ENCODE measurements at regions not wholly inside any gene's neighbourhood (a gene's known extent, or its start where the extent isn't known, plus 50 kb on each side); places are given as distances from the start of the nearest gene placed in this dataset.

DNA sequence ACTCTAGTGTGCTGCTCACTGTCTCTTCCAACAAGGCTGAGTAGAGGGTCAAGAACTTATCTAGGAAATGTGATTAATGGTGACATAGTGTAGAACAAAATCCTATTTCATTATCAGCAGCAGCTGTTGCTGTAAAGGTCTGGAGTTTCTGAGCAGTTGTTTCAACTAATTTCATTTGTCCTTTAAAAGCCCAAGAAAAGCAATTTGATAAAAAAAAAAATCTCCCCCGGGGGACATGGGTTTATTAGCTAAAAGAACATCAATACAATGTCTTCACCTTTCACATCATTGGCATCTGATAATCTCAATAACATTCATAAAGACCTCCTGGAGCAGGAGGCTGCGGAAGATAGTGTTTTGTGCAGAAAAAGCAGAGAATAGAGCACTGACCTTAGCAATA lies 468.1 kb downstream of the KCTD16 start:
- Histone ChIP-seq H3K36me3 (ENCODE audit: insufficient read depth, low read length) (no peaks in the 10 kb centered on the region), H3K9ac (ENCODE audit: low read length) (no peak overlapping the region), H3K4me3 (ENCODE audit: low read depth, low read length, poor library complexity, severe bottlenecking) (no peak overlapping the region), H4K20me1 (ENCODE audit: insufficient read depth, low read length) (no peaks in the 10 kb centered on the region), H3K4me1 (ENCODE audit: insufficient read depth, low read length, severe bottlenecking) (no peaks in the 10 kb centered on the region), H3K9me3 (ENCODE audit: low read length) (no peaks in the 10 kb centered on the region), H3K27ac (ENCODE audit: low read depth, low read length, poor library complexity, severe bottlenecking) (no peak overlapping the region), H3K9me2 (ENCODE audit: low read depth, low read length) (no peaks in the 10 kb centered on the region), H3K27me3 (ENCODE audit: insufficient read depth, low read length) (no peaks in the 10 kb centered on the region), H2AFZ (ENCODE audit: low read length) (no peak overlapping the region), H3K79me2 (ENCODE audit: insufficient read depth, low read length) (no peaks in the 10 kb centered on the region), H3K4me2 (ENCODE audit: low read length) (no peak overlapping the region), H3F3A (ENCODE audit: insufficient read depth, low read length) (no peaks in the 10 kb centered on the region)
- TF ChIP-seq EZH2 (IDR thresholded peaks at IDR 0.05; ENCODE audit: borderline replicate concordance, low read length): no peak
- TF ChIP-seq, protein P1, sequence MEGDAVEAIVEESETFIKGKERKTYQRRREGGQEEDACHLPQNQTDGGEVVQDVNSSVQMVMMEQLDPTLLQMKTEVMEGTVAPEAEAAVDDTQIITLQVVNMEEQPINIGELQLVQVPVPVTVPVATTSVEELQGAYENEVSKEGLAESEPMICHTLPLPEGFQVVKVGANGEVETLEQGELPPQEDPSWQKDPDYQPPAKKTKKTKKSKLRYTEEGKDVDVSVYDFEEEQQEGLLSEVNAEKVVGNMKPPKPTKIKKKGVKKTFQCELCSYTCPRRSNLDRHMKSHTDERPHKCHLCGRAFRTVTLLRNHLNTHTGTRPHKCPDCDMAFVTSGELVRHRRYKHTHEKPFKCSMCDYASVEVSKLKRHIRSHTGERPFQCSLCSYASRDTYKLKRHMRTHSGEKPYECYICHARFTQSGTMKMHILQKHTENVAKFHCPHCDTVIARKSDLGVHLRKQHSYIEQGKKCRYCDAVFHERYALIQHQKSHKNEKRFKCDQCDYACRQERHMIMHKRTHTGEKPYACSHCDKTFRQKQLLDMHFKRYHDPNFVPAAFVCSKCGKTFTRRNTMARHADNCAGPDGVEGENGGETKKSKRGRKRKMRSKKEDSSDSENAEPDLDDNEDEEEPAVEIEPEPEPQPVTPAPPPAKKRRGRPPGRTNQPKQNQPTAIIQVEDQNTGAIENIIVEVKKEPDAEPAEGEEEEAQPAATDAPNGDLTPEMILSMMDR (IDR thresholded peaks at IDR 0.05; ENCODE audit: low read length): no peak

DNA sequence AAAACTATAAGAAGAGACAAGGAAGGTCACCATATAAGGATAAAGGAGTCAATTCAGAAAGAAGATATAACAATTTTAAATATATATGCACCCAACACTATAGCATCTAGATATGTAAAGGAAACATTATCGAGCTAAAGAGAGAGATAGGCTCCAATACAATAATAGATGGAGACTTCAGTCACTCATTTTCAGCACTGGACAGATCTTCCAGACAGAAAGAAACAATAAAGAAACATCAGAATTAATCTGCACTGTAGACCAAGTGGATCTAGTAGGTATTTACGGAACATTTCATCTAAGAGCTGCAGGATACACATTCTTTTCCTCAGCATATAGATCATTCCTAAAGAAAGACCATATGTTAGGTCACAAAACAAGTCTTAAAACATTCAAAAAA lies 463.5 kb downstream of the KCTD16 start:
- H2AFZ ChIP-seq (ENCODE audit: low read length): no peak overlapping the region
- no peaks in the 10 kb centered on the region for H3K79me2 ChIP-seq (ENCODE audit: insufficient read depth, low read length)
- H3K4me1 ChIP-seq (ENCODE audit: insufficient read depth, low read length, severe bottlenecking): no peaks in the 10 kb centered on the region
- no peak overlapping the region for H3K4me2 ChIP-seq (ENCODE audit: low read length)
- no peak overlapping the region for H3K9ac ChIP-seq (ENCODE audit: low read length)
- no peaks in the 10 kb centered on the region for H3K36me3 ChIP-seq (ENCODE audit: insufficient read depth, low read length)
- H4K20me1 ChIP-seq (ENCODE audit: insufficient read depth, low read length): no peaks in the 10 kb centered on the region
- TF ChIP-seq, protein P1 (IDR thresholded peaks at IDR 0.05; ENCODE audit: low read length): no peak
- no peak for TF ChIP-seq EZH2 (IDR thresholded peaks at IDR 0.05; ENCODE audit: borderline replicate concordance, low read length)
- no peak overlapping the region for H3K4me3 ChIP-seq (ENCODE audit: low read depth, low read length, poor library complexity, severe bottlenecking)
- no peaks in the 10 kb centered on the region for H3K27me3 ChIP-seq (ENCODE audit: insufficient read depth, low read length)
- no peak overlapping the region for H3K27ac ChIP-seq (ENCODE audit: low read depth, low read length, poor library complexity, severe bottlenecking)
- H3K9me2 ChIP-seq (ENCODE audit: low read depth, low read length): no peaks in the 10 kb centered on the region
- H3K9me3 ChIP-seq (ENCODE audit: low read length): no peaks in the 10 kb centered on the region
- no peaks in the 10 kb centered on the region for H3F3A ChIP-seq (ENCODE audit: insufficient read depth, low read length)

DNA sequence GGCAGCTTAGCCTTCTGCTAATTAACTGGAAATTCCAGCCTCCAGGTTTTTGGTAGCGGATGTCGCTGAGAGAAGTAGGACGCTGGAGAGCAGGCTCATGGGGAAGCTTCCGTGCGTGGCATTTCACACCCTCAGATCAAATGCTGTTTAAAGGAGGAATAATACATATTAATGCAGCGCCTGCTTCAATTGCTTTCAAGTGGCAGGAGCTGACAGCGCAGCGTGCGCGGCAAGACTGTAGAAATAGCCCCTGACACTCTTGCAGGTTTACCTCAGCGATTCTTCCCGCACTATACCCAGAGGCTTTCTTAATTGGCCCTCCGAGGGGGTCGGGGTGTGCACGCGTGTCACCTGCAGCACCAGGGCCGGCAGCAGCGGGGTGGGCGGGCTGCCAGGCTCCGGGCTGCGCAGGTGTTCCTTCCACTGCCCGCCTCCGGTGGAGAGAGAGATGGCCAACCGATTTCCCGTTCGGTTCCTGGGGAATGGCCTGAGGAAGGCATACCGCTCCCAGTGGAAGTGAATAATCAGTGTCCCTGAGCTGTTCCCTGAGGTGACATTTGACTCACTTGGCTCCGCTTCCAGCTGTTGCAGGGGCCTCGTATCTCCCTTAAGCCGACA lies 427.9 kb downstream of the KCTD16 start:
- H3K4me2 ChIP-seq (ENCODE audit: low read length): no peak overlapping the region

More for the DNA sequence above, 427.9 kb downstream of the KCTD16 start:
- no peaks in the 10 kb centered on the region for H3K9me2 ChIP-seq (ENCODE audit: low read depth, low read length)
- no peaks in the 10 kb centered on the region for H3K9me3 ChIP-seq (ENCODE audit: low read length)
- no peaks in the 10 kb centered on the region for H3K27me3 ChIP-seq (ENCODE audit: insufficient read depth, low read length)
- H3F3A ChIP-seq (ENCODE audit: insufficient read depth, low read length): no peaks in the 10 kb centered on the region
- H3K79me2 ChIP-seq (ENCODE audit: insufficient read depth, low read length): no peaks in the 10 kb centered on the region
- H3K36me3 ChIP-seq (ENCODE audit: insufficient read depth, low read length): no peaks in the 10 kb centered on the region
- H3K4me1 ChIP-seq (ENCODE audit: insufficient read depth, low read length, severe bottlenecking): no peaks in the 10 kb centered on the region
- H4K20me1 ChIP-seq (ENCODE audit: insufficient read depth, low read length): no peaks in the 10 kb centered on the region
- H2AFZ ChIP-seq (ENCODE audit: low read length): no peak overlapping the region
- H3K4me3 ChIP-seq (ENCODE audit: low read depth, low read length, poor library complexity, severe bottlenecking): no peak overlapping the region
- no peak overlapping the region for H3K9ac ChIP-seq (ENCODE audit: low read length)
- no peak for TF ChIP-seq EZH2 (IDR thresholded peaks at IDR 0.05; ENCODE audit: borderline replicate concordance, low read length)
- TF ChIP-seq, protein P1 (IDR thresholded peaks at IDR 0.05; ENCODE audit: low read length): no peak
- H3K27ac ChIP-seq (ENCODE audit: low read depth, low read length, poor library complexity, severe bottlenecking): no peak overlapping the region

All from OCI-LY1 (cell line).